ENCODE measurements at regions not wholly inside any gene's neighbourhood (a gene's known extent, or its start where the extent isn't known, plus 50 kb on each side); places are given as distances from the start of the nearest gene placed in this dataset.
"Not testable (repeated sequence)": the region's sequence is repeated elsewhere in the genome, so short reads cannot be mapped to it uniquely, and the experiment has no call there.

DNA sequence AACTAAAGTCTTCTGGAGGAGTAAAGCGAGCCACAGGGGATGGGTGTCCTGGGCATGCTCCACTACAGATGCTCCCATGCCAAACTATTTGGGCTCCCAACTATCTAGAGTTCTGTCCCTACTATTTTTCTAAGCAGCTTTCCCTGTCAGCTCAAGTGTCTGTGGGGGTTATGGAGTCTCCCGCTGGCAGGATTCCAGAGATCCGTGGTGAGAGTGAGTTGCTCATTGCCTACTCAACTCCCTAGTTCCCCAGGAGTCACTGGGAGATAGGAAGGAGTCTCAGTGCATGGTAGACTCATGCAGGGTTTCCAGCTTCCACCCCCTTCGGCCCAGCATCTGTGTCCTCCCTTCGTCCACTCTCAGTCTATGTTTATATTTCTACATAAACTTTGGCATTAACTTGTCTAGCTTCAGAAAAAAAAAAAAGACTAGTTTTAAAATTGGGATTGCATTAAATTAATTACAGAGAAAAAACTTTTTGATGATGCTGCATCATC, 55.1 kb upstream of the INPP4B start:
- WGBS (ENCODE audit: insufficient coverage), result 67% methylated on average over 1 of the region's 5 CpGs
- Histone ChIP-seq H3K9me3 (ENCODE audit: control extremely low read depth in 1 of 3, control insufficient read depth in 2 of 3, insufficient read depth in 1 of 3, low read length in 2 of 3) (peaks cover 0 to 12% (median 3%) of the 10 kb centered on the region in 3 donors), H3K36me3 (replicated peaks in 1 of 2; ENCODE audit: control extremely low read depth in 1 of 2, control insufficient read depth in 1 of 2, extremely low read depth in 1 of 2, insufficient read depth in 2 of 2, low read length in 1 of 2) (no peaks in the 10 kb centered on the region), H3K9ac (ENCODE audit: low read length) (no peak overlapping the region), H3K79me2 (ENCODE audit: control insufficient read depth, insufficient read depth, low read length) (no peaks in the 10 kb centered on the region), H2AFZ (ENCODE audit: insufficient read depth, low read depth, low read length, poor library complexity, severe bottlenecking) (no peak overlapping the region), H3K27ac (ENCODE audit: low read length in 2 of 2) (no peak overlapping the region), H3K4me3 (ENCODE audit: control extremely low read depth in 1 of 5, extremely low read depth in 1 of 5, insufficient read depth in 1 of 5, low read depth in 2 of 5, low read length in 4 of 5) (no peak overlapping the region), H3K4me1 (ENCODE audit: control insufficient read depth in 2 of 2, insufficient read depth in 2 of 2, low read length in 2 of 2) (no peaks in the 10 kb centered on the region), H3K4me2 (replicated peaks; ENCODE audit: low read depth, low read length, poor library complexity, severe bottlenecking) (no peak overlapping the region), H4K20me1 (ENCODE audit: control insufficient read depth, insufficient read depth, low read length, poor library complexity, severe bottlenecking) (no peaks in the 10 kb centered on the region), H3K27me3 (replicated peaks in 1 of 4; ENCODE audit: control extremely low read depth in 1 of 4, control insufficient read depth in 3 of 4, insufficient read depth in 4 of 4, low read length in 3 of 4) (no peaks in the 10 kb centered on the region)
- CTCF ChIA-PET, result no interaction called here
- Mint-ChIP-seq H3K27me3 (no peaks in the 10 kb centered on the region), H3K4me3 (no peak overlapping the region), H3K9me3 (ENCODE audit: insufficient read depth) (peaks cover 2% of the 10 kb centered on the region), H3K4me1 (no peaks in the 10 kb centered on the region), H3K27ac (no peak overlapping the region)
- TF ChIP-seq, protein P1, sequence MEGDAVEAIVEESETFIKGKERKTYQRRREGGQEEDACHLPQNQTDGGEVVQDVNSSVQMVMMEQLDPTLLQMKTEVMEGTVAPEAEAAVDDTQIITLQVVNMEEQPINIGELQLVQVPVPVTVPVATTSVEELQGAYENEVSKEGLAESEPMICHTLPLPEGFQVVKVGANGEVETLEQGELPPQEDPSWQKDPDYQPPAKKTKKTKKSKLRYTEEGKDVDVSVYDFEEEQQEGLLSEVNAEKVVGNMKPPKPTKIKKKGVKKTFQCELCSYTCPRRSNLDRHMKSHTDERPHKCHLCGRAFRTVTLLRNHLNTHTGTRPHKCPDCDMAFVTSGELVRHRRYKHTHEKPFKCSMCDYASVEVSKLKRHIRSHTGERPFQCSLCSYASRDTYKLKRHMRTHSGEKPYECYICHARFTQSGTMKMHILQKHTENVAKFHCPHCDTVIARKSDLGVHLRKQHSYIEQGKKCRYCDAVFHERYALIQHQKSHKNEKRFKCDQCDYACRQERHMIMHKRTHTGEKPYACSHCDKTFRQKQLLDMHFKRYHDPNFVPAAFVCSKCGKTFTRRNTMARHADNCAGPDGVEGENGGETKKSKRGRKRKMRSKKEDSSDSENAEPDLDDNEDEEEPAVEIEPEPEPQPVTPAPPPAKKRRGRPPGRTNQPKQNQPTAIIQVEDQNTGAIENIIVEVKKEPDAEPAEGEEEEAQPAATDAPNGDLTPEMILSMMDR (IDR thresholded peaks at IDR 0.05), result no peak
- no peak for TF ChIP-seq EZH2 (IDR thresholded peaks at IDR 0.05; ENCODE audit: borderline replicate concordance, insufficient read depth, low read depth, low read length, poor library complexity, severe bottlenecking)
- POLR2A ChIA-PET, result no interaction called here
- ATAC-seq (ENCODE audit: low read depth), result no peak
- intact Hi-C loops (cut with micrococcal nuclease), result no loop called here
- no peak for DNase-seq

DNA sequence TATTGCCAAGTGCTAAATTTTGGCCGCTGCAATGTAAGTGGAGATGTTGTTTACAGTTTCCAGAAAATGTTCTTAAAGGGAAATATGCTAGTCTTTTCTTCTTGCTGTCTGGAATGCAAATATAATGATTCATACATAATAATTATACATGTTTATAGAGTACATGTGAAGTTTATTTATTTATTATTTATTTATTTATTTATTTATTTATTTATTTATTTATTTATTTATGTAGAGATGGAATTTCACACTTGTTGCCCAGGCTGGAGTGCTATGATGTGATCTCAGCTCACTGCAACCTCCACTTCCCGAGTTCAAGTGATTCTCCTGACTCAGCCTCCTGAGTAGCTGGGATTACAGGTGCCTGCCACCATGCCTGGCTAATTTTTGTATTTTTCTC, 57.5 kb upstream of the INPP4B start:
- H3K9ac ChIP-seq (ENCODE audit: low read length); H3K27me3 Mint-ChIP-seq; H2AFZ ChIP-seq (ENCODE audit: insufficient read depth, low read depth, low read length, poor library complexity, severe bottlenecking); H3K4me1 ChIP-seq (ENCODE audit: control insufficient read depth in 2 of 2, insufficient read depth in 2 of 2, low read length in 2 of 2); H3K27ac ChIP-seq (ENCODE audit: low read length in 2 of 2); H3K4me3 ChIP-seq (ENCODE audit: control extremely low read depth in 1 of 5, extremely low read depth in 1 of 5, insufficient read depth in 1 of 5, low read depth in 2 of 5, low read length in 4 of 5); H4K20me1 ChIP-seq (ENCODE audit: control insufficient read depth, insufficient read depth, low read length, poor library complexity, severe bottlenecking); H3K9me3 Mint-ChIP-seq (ENCODE audit: insufficient read depth); H3K36me3 ChIP-seq (replicated peaks in 1 of 2; ENCODE audit: control extremely low read depth in 1 of 2, control insufficient read depth in 1 of 2, extremely low read depth in 1 of 2, insufficient read depth in 2 of 2, low read length in 1 of 2); CTCF ChIA-PET; intact Hi-C loops (cut with micrococcal nuclease); H3K4me3 Mint-ChIP-seq; H3K9me3 ChIP-seq (ENCODE audit: control extremely low read depth in 1 of 3, control insufficient read depth in 2 of 3, insufficient read depth in 1 of 3, low read length in 2 of 3); POLR2A ChIA-PET; H3K27me3 ChIP-seq (replicated peaks in 1 of 4; ENCODE audit: control extremely low read depth in 1 of 4, control insufficient read depth in 3 of 4, insufficient read depth in 4 of 4, low read length in 3 of 4); DNase-seq; H3K4me1 Mint-ChIP-seq; ATAC-seq (ENCODE audit: low read depth); H3K79me2 ChIP-seq (ENCODE audit: control insufficient read depth, insufficient read depth, low read length); H3K4me2 ChIP-seq (replicated peaks; ENCODE audit: low read depth, low read length, poor library complexity, severe bottlenecking); H3K27ac Mint-ChIP-seq: not testable (repeated sequence)
- WGBS (ENCODE audit: insufficient coverage), result no CpG with 5 or more reads among the region's 2 CpGs
